ENCODE measurements at regions not wholly inside any gene's neighbourhood (a gene's known extent, or its start where the extent isn't known, plus 50 kb on each side); places are given as distances from the start of the nearest gene placed in this dataset.

DNA sequence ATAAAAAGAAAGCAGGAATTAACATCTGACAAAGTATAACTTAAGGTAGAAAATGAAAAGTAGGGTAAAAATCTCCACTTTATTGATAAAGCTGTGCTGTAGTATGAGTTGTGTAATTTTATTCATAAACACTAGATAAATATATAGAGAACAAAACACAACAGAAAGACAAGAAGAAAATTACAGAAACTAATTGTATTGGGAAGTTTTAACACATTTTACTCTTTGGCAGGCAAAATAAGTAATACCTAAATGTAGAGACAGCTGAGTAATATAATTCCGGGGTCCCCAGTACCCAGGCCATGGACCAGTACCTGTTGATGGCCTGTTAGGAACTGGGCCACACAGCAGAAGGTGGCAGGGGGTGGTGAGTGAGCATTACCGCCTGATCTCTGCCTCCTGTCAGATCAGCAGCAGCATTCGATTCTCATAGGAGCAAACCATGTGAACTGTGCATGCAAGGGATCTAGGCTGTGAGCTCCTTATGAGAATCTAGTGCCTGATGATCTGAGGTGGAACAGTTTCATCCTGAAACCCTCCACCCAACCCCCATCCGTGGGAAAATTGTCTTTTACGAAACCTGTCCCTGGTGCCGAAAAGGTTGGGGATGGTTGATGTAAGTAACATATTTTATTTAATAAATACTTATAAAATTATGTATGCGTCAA is 84.4 kb upstream of the ETV6 start:
- ATAC-seq = no peak
- DNase-seq = no peak

DNA sequence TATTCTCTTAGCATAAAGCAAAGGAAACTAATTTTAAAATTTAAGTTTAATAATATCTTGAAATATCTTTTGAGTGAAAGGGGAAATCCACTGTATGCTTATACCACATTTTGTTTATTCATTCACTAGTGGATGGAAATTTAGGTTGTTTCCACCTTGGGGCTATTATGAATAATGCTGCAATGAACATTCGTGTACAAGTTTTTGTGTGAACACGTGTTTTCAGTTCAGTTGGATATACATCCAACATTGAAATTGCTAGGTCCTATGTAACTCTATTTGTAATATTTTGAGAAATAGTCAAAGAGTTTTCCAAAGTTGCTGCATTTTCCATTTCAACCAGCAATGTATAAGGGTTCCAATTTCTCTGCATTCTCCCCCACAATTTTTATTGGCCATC is 83.7 kb upstream of the ETV6 start:
- no peaks in the 10 kb centered on the region for H3K9me3 ChIP-seq
- H3K4me1 ChIP-seq = no peaks in the 10 kb centered on the region
- ATAC-seq (no peak), DNase-seq (no peak)
- intact Hi-C loops (cut with DNase I) = no loop called here
- H3K27me3 ChIP-seq = no peaks in the 10 kb centered on the region
- no peaks in the 10 kb centered on the region for H3K36me3 ChIP-seq
- no peak overlapping the region for H3K27ac ChIP-seq
- H3K4me3 ChIP-seq = no peak overlapping the region
- 91 to 93% methylated on average over 2 of the region's 2 CpGs for WGBS, 2 donors
- TF ChIP-seq, protein P1, sequence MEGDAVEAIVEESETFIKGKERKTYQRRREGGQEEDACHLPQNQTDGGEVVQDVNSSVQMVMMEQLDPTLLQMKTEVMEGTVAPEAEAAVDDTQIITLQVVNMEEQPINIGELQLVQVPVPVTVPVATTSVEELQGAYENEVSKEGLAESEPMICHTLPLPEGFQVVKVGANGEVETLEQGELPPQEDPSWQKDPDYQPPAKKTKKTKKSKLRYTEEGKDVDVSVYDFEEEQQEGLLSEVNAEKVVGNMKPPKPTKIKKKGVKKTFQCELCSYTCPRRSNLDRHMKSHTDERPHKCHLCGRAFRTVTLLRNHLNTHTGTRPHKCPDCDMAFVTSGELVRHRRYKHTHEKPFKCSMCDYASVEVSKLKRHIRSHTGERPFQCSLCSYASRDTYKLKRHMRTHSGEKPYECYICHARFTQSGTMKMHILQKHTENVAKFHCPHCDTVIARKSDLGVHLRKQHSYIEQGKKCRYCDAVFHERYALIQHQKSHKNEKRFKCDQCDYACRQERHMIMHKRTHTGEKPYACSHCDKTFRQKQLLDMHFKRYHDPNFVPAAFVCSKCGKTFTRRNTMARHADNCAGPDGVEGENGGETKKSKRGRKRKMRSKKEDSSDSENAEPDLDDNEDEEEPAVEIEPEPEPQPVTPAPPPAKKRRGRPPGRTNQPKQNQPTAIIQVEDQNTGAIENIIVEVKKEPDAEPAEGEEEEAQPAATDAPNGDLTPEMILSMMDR (IDR thresholded peaks at IDR 0.05) = no peak

More for the DNA sequence above, 84.4 kb upstream of the ETV6 start:
- TF ChIP-seq, protein P1 (IDR thresholded peaks at IDR 0.05) = no peak
- Histone ChIP-seq H3K27me3 (no peaks in the 10 kb centered on the region), H3K27ac (no peak overlapping the region), H3K4me3 (no peak overlapping the region), H3K9me3 (no peaks in the 10 kb centered on the region), H3K36me3 (no peaks in the 10 kb centered on the region), H3K4me1 (no peaks in the 10 kb centered on the region)
- intact Hi-C loops (cut with DNase I) = no loop called here
- 91 to 94% methylated on average over 7 of the region's 7 CpGs for WGBS, 2 donors

DNA sequence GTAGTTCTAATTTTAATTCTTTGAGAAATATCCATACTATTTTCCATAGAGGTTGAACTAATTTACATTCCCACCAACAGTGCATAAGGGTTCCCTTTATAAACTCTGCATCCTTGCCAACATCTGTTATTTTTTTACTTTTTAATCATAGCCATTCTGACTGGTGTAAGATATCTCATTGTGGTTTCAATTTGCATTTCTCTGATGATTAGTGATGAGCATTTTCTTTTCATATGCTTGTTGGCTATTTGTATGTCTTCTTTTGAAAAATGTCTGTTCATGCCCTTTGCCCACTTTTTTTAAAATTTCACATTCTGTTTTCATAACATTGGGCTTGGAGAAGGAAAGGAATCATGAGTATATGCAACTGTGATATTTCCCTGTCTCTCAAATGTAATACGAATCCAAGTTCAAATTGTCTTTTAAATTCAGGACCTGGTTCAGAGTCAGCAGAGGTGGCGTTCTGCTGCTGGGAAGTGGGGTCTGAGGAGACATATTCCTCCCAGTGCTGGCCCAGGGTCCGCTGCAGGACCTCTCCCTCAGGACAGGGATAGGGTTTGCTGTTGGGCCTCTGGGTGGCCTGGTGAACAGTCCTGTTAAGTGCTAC is 81.2 kb upstream of the ETV6 start:
- Histone ChIP-seq H3K4me3 (no peak overlapping the region), H3K4me1 (no peaks in the 10 kb centered on the region), H3K36me3 (no peaks in the 10 kb centered on the region), H3K9me3 (no peaks in the 10 kb centered on the region), H3K27me3 (no peaks in the 10 kb centered on the region), H3K27ac (no peak overlapping the region)
- 91 to 94% methylated on average over 3 of the region's 3 CpGs for WGBS, 2 donors
- ATAC-seq (no peak), DNase-seq (no peak)
- TF ChIP-seq, protein P1 (IDR thresholded peaks at IDR 0.05) = no peak
- intact Hi-C loops (cut with DNase I) = no loop called here

DNA sequence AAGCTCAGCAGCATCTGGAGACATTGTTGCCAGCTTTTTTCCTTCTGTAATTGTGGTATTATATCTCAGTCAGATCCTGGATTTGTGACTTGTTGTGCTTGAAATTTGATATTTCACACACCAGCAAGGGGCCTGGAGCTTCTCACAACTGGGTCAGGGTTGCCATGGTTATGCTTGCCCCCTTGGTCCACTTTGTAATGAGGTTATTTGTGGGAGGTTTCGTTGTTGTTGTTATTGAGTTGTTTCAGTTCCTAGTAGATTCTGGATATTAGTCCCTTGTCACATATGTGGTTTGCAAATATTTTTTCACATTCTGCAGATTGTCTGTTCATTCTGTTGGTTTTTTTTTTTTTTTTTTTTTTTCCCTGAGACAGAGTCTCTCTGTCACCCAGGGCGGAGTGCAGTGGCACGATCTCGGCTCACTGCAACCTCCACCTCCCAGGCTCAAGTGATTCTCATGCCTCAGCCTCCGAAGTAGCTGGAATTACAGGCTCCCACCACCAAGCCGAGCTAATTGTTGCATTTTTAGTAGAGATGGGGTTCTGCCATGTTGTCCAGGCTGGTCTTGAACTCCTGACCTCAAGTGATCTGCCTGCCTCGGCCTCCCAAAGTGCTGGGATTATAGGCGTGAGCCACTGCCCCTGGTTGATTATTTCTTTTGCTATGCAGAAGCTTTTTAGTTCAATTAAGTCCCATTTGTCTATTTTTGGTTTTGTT is 80.6 kb upstream of the ETV6 start:
- H3K36me3 ChIP-seq = no peaks in the 10 kb centered on the region
- H3K27me3 ChIP-seq = no peaks in the 10 kb centered on the region
- H3K9me3 ChIP-seq = peaks cover 0 to 3% (median 0%) of the 10 kb centered on the region in 11 donors
- ATAC-seq = no peak
- H3K4me1 ChIP-seq = no peaks in the 10 kb centered on the region
- no peak overlapping the region for H3K4me3 ChIP-seq
- TF ChIP-seq, protein P1 (IDR thresholded peaks at IDR 0.05) = no peak
- 94 to 95% methylated on average over 8 of the region's 8 CpGs for WGBS, 2 donors
- H3K27ac ChIP-seq = no peak overlapping the region
- intact Hi-C loops (cut with DNase I) = no loop called here
- DNase-seq = no peak

Data from heart right ventricle (tissue), 16 donors.